Forelimb muscle (tissue), 1 donor: ENCODE measurements at regions not wholly inside any gene's neighbourhood (a gene's known extent, or its start where the extent isn't known, plus 50 kb on each side); places are given as distances from the start of the nearest gene placed in this dataset.

Source experiments
- DNase-seq: peaks from one replicate; pipeline ENCODE4 v3.0.0-alpha.2; 2013; ENCODE audit warnings: low read depth

DNA sequence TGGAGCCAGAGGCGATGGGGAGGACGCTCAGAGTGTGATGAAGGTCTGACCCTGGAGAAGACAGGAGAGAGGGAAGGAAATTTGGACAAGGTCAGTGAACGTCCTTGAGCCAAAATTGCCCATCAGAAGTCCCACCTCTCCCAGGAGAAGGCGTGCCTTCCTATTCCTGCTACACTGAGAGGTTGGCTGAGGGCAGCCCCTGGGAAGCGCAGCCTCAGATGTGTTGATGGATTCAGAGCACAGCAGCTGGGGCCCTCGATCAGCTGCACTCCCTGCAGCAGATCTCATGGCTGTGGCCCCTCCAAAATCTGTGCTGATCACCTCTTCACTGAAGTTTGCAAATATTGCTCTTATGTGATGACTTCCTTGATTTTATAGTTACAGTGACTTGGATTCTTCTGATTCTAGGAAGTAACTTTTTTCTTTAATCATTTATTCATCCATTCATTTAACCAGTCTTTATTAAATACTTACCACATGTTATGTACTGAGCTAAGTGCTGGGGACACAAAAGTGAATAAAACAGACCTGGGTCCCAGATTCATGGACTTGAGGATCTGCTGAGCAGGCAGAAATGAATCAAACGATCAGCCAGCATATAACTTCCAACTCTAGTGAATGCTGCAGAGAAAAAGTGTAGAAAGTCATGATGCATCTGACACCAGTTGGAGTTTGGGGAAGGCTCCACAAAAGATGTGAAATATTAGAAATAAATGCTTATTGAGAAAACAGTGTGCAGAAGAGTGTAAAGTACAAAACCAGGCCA is 69.6 kb upstream of the ARMC2 start:
- no peak for DNase-seq

DNA sequence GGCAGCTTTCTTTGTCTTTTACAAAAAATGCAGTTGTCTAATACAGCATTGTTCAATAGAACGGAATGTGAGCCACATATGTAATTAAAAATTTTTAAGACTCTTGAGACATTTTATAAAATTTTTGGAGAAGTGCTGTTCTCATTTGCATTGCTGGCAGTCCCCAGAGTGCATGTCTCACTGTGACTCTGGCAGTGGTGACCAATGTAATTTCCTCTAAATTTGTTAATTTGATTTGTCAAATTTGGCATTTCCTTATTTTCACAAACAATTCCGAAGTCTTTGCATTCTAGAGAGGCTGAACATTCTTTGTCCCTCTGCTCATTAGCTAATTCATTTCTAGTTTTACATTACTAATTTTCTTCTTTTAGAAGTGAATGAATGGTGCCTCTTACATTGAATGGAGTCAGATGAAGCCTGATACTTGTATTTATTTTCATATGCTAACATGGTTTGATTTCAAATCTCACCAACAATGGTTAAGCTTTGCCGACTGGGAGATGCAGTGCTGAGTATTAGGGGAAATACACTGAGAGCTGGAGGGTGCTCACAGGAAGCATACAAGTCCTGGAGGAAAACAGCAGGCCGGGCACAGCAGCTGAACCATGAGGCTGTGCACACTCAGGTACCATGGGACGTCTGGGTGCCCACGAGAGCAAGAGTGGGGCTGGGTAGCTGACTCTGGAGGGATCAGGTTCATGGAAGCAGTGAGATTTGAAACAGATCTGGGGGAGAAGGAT is 68.5 kb upstream of the ARMC2 start:
- DNase-seq, result no peak

DNA sequence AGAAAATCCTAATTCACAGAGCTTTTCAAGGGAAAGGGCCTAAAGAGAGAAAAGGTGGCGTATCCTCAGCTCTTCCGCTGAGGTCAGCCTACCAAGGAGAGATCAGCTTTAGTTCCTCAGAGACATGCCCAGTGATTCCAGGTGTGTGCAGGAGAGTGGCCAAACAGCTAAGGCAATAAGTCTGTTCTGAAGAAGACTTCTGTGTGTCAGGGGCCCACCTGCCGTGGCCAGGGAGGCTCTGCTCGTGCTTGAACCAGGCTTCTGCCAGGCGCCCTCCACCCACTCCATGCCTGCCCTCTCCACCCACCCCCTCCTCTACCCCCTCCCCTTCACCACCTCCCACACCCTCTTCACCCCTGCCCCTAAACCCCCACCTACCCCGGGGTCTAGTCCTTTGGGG is 67.4 kb upstream of the ARMC2 start:
- no peak for DNase-seq

DNA sequence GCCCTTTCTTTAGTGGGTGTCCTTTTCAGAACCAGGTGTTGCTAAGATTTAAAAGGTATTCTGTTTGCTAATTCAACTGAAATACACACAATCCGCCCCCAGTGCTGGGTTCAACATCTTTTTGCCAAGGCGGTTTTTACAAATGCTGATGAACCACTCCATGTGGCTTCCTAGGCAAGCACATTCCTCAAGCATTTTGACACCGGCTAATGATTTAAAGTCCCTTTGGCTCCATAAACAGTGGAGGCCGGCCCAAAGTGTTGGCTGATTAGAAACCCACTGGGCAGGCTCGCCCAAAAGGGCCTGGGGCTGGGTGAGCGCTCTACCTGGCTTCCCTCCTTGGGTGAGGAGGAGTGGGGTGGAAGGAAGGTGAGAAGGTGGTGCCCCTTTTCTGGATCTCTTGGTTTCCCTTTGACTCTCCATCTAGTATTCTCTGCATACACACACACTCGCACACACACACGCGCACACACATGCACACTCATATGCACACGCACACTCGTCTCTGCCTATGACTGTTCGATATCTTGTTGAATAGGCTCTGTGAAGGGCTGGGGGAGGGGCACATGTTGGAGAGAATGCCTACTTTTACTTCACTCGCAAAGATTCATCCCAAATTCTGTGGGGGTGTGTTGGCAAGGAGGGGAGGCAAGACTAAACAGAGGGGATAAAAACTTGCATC is 66.7 kb upstream of the ARMC2 start:
- DNase-seq, result no peak

DNA sequence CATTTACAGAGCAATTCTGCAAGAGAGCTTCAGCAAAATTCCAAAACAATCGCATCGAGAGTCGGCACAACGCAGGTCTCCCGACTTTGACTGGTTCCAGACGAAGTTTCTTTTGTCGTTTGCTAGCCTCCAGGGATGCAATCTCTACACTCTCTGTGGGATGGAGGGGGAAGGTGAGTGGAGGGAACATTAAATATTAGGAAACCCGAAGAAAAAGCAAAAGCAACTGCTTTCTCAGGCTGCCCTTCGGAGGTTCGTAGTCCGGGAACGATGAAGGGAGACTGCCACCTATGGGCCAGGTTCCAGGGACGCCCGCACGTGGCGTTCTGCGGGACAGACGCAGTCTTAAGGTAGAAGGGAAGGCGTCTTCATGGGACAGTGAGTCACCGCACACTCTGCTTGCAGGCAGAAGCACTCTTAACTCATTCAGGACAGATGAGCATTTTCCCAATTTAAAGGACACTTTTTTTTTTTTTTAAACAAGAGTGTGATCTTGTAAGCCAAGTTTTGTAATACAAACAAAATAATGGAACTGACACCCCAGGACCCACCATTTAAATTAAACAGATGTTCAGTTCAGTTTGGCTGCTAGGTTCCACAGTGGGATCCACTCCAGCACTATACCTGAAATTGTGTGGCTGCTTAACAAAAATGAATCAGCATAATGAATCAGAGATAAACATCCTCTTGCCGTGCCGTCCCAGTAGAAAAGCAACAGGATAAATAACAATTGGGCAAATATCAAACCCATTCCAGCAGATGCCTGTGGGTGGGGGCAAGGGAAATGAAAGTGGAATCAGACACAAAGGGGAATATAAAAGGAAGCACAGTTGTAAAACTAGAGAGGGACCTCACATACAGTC is 65.8 kb upstream of the ARMC2 start:
- peak; percentile 35 for DNase-seq

DNA sequence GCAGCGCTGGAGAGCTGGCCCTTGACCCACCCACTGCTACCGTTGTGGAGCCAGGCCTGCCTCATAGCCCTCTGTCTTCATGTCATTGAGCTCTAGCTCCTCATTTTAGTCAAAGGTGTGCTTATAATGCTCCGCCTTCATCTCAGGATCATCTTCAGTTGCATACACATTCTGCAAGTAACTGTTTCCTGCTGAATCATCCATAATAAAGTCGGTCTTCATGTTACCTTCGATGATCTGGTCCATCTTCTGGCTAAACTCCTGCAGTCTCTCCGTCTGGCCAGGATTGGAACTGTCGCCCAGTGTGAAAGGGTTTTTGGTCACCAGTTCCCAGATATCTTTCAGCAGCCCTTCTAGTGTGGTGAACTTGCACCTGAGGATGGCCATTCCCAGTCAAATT is 62.6 kb upstream of the ARMC2 start:
- no peak for DNase-seq

DNA sequence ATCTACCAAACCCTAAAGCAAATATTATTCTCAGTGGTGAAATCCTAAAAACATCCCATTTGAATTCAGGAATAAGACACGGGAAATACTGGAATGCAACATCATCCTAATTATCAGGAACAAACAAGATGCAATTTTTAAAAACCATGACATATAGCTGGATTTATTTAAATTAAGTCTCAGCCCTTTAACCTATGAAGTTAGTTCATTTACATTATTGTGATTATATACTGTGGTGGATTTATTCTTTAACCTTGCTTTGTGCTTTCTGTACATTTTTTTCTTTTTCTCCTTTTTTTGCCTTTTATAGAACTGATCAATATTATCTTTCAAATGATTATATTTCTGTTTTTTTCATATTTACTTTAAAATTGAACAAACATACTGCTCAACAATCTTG is 59.8 kb upstream of the ARMC2 start:
- no peak for DNase-seq

DNA sequence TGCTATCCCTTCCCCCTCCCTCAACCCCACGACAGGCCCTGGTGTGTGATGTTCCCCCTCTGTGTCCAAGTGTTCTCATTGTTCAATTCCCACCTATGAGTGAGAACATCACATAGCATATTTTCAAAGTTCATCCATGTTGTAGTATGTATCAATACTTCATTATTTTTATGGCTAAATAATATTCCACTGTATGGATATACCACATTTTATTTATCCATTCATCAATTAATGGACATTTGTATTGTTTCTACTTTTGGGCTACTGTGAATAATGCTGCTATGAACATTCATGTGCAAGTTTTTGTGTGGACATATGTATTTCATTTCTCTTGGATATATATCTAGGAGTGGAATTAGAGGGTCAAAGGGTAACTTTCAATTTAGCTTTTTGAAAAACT is 58.7 kb upstream of the ARMC2 start:
- DNase-seq, result no peak

DNA sequence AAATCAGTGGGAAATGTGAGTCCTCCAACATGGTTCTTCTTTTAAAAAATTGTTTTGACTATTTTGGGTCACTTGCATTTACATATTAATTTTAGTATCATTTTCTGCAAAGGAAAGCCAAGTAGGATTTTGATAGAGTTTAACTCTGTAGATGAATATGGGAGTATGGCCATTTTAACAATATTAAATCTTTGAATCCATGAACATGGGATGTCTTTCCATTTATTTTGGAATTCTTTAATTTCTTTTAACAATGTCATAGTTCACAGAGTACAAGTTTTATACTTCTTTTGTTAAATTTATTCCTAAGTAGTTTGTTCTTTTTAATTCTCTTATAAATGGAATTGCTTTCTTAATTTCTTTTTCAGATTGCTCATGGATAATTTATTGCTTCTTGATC is 56.5 kb upstream of the ARMC2 start:
- DNase-seq, result no peak

DNA sequence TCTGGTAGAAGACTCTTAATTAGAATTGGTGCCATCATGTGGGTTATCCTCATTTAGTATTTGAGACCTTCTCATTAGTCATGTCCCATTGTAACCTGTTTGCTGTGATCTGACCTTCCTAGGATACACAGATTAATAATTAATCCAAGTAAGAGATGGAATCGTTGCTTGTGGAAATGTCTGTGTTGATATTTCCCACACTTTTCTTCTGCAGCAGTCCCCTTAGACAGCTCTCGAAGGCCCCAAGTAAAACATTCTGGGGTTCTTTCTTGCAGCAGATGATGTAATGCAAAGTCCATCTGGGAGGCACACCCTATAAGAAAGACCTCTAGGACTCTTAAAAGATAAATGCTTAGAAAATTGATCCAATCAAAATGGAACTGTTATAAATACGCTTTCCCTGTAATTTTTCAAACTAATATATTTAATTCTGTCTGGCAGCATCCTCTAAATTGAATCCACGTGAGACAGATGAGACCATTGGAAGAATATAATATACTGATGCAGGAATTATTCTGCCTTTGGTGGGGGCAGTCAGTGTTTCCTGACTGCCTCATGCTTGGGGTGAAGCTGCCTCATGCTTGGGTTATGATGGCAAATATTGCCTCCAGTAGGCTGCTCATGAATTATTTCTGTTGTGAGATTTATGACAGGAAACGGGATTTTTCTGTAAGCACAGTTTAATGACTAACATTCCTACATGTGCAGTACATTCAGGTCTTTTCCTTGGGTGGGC is 54.5 kb upstream of the ARMC2 start:
- DNase-seq, result no peak

DNA sequence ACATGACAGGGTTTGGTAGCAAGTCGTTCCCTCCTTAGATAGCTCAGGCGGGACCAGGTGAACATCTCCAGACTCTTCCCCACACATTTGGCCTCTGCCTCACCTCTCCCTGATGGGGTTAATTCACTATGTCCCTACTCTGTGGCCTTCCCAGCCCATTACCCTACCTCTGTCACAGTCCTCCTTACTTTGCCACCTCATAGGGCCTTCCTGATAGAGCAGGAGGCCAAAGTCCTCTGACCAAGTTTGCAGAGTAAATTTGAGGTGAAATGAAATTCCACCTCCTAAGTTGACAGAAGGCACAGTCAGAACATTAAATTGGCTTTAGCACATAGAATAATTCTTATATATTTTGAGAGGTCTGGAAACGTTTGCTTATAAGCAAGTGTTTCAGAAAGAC is 53.1 kb upstream of the ARMC2 start:
- no peak for DNase-seq

DNA sequence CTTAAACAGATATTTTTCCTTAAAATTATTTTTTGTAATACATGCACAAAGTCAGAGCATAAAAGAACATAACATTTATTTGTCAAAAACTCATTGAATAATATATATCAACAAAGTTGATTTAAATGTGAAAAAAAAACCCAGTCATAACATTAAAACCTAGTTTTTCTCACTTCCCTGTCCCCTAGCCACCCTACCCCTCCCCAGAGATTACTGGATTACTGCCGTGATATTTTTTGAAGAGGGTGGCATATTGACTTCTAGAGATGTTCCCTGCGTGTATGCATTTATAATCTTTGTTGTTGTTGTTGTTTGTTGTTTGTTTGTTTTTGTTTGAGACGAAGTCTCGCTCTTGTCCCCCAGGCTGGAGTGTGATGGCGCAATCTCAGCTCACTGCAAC is 52.4 kb upstream of the ARMC2 start:
- no peak for DNase-seq

DNA sequence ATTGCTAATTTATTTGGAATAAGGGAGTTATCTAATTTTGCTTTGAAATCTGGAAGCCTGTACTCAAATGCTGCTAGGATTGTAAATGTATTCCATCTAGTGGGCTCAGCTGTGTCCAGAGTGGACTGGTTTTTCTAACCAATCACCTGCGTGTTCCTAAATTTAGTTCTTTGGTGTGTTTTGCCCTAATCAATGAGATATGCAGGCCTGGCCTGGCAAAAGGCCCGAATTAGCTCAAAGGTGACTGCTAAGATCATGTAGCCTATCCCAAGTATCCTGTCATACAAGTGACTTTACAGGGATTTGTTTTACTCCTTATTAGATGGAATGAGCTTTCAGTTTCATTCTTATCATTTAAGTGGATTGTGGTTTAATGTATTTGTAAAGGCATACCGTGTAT is 51.3 kb upstream of the ARMC2 start:
- no peak for DNase-seq

DNA sequence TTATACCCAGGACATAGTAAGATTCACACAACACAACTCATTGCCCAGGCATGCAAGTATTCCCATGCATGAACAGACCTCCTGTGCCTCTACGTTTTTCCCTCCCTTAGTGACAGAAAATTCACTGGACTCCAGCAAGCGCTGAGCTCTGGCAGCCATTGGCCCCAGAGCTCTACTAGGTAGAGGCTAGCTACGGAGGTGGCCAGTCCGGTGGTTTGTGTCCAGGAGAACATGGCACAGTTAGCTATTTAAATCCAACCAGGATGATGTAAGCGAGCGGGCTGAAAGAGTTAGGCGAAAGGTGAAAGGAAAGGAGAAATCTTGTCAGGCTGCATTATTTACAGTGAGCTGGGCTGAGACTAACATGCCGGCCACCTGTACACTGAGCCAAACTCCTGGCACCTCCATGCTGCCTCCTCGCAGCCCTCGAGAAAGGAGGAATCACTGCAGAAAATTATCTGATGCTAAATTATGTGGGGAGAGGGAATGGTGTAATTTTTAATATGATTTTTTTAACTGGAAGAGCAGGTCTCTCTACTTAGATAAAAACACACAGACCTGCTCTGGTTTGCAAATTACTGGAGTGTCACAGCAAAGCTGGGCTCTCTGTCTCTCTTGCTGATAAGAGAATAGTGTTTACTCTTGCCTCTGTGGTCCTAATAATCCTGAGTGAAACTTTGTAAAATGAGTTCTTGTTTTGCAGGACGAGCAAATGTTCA is 50.1 kb upstream of the ARMC2 start:
- no peak for DNase-seq
